Testis (tissue), 2 donors: ENCODE measurements at regions not wholly inside any gene's neighbourhood (a gene's known extent, or its start where the extent isn't known, plus 50 kb on each side); places are given as distances from the start of the nearest gene placed in this dataset.

Source experiments
- DNase-seq: peaks from one replicate; pipeline ENCODE4 v3.0.0-alpha.2; 2019
- H3K27ac ChIP-seq, 2 donors: fragments of 200-600 bp; sonication (generic); one replicate each; pipeline ENCODE4 v1.5.1; 2019
- H3K27me3 ChIP-seq: fragments of 200-600 bp; sonication (generic); one replicate; pipeline ENCODE4 v1.5.1; 2019
- H3K36me3 ChIP-seq: fragments of 200-600 bp; sonication (generic); one replicate; pipeline ENCODE4 v1.5.1; 2017; ENCODE audit warnings: low read depth; ENCODE audit errors: missing control alignments
- H3K4me1 ChIP-seq: fragments of 200-600 bp; sonication (generic); one replicate; pipeline ENCODE4 v1.5.1; 2019
- H3K4me3 ChIP-seq, 2 donors: fragments of 200-600 bp; sonication (generic); one replicate each; pipeline ENCODE4 v1.5.1; 2017 to 2019
- H3K9me3 ChIP-seq: fragments of 200-600 bp; sonication (generic); one replicate; pipeline ENCODE4 v1.5.1; 2017
- CTCF ChIP-seq, 3 experiments: fragments of 450-650 bp in 2 of 3; fragments of 200-600 bp in 1 of 3; sonication (generic) in 1 of 3; IDR thresholded peaks; one replicate each; pipeline ENCODE4 v1.5.1; 2016 to 2019; ENCODE audit warnings: antibody characterized with exemption in 3 of 3, mild to moderate bottlenecking in 2 of 3, moderate library complexity in 1 of 3
- POLR2A ChIP-seq: fragments of 450-650 bp; IDR thresholded peaks from one replicate; pipeline ENCODE4 v1.6.1; 2017; ENCODE audit warnings: antibody characterized with exemption, mild to moderate bottlenecking, moderate library complexity
- WGBS, 2 donors: methylation state at CpG; one replicate each; pipeline ENCODE4 v1.1.5; 2018; 5-methylcytosine and 5-hydroxymethylcytosine counted together
- intact Hi-C: fragments of 100-400 bp; cut with DNase I; formaldehyde crosslinking; loops from one replicate; pipeline ENCODE4 v1.15.1; 2023; ENCODE audit warnings: low total_unique reads

DNA sequence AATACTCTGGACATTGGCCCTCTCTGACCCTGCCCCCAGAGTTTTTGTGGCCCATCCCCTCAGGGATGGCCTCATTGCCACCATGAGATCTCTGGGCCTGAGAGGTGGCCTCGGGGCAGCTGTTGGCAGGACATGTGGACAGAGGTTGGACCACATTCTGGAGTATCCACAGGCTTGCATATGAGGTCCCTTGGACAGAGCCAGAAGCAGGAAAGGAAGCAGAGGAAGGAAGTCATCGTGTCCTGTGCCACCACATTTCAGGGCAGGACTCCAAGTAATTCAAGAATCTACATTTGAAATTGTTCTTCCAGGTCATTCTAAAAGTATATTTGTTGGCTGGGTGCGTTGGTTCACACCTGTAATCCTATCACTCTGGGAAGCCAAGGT is 95.9 kb upstream of the PPP2R5A start:
- H3K4me3 ChIP-seq: no peak overlapping the region
- 63 to 81% methylated on average over 2 to 3 of the region's 3 CpGs for WGBS, 2 donors
- intact Hi-C loops: no loop called here
- H3K9me3 ChIP-seq: no peaks in the 10 kb centered on the region
- H3K4me1 ChIP-seq: no peaks in the 10 kb centered on the region
- H3K36me3 ChIP-seq: no peaks in the 10 kb centered on the region
- no peak overlapping the region for H3K27ac ChIP-seq
- no peaks in the 10 kb centered on the region for H3K27me3 ChIP-seq
- no peak for DNase-seq
- TF ChIP-seq CTCF (IDR thresholded peaks at IDR 0.05) (no peak), POLR2A (no peak)

DNA sequence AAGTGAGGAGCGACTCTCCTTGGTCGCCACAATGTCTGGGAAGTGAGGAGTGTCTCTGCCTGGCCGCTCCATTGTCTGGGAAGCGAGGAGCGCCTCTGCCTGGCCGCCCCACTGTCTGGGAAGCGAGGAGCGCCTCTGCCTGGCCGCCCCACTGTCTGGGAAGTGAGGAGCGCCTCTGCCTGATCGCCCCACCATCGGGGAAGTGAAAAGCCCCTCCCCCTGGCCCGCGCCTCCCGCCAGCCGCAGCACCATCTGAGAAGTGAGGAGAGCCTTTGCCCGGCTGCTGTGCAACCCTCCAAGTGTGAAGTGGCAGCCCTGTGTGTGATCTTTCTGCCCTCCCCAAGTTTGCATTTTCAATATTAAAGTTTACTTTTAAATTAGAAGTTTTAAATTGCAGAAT is 95.0 kb upstream of the PPP2R5A start:
- Histone ChIP-seq H3K27me3 (no peaks in the 10 kb centered on the region), H3K36me3 (no peaks in the 10 kb centered on the region), H3K4me1 (no peaks in the 10 kb centered on the region), H3K27ac (no peak overlapping the region), H3K4me3 (no peak overlapping the region), H3K9me3 (no peaks in the 10 kb centered on the region)
- TF ChIP-seq CTCF (IDR thresholded peaks at IDR 0.05): no peak
- DNase-seq: no peak
- intact Hi-C loops: no loop called here
- 52 to 58% methylated on average over 16 to 17 of the region's 17 CpGs for WGBS, 2 donors

- Histone ChIP-seq H3K27ac (no peak overlapping the region), H3K4me3 (no peak overlapping the region), H3K27me3 (no peaks in the 10 kb centered on the region), H3K4me1 (no peaks in the 10 kb centered on the region), H3K36me3 (no peaks in the 10 kb centered on the region), H3K9me3 (no peaks in the 10 kb centered on the region)
- WGBS, 2 donors: 42 to 86% methylated on average over 2 of the region's 2 CpGs
- TF ChIP-seq CTCF (IDR thresholded peaks at IDR 0.05): no peak
- no peak for TF ChIP-seq POLR2A
- no peak for DNase-seq
- intact Hi-C loops: no loop called here
Observed at GRCh38 chr1:212192261-212192998, 92.8 kb upstream of the PPP2R5A start.

GRCh38 chr1:212196355-212196754 is 88.9 kb upstream of the PPP2R5A start:
- H3K36me3 ChIP-seq: no peaks in the 10 kb centered on the region
- H3K27ac ChIP-seq: no peak overlapping the region
- DNase-seq: no peak
- WGBS, 2 donors: 97 to 100% methylated on average over 3 of the region's 3 CpGs
- intact Hi-C loops: no loop called here
- no peaks in the 10 kb centered on the region for H3K4me1 ChIP-seq
- H3K27me3 ChIP-seq: no peaks in the 10 kb centered on the region
- H3K9me3 ChIP-seq: no peaks in the 10 kb centered on the region
- no peak overlapping the region for H3K4me3 ChIP-seq
- TF ChIP-seq POLR2A (no peak), CTCF (IDR thresholded peaks at IDR 0.05) (no peak)

DNA sequence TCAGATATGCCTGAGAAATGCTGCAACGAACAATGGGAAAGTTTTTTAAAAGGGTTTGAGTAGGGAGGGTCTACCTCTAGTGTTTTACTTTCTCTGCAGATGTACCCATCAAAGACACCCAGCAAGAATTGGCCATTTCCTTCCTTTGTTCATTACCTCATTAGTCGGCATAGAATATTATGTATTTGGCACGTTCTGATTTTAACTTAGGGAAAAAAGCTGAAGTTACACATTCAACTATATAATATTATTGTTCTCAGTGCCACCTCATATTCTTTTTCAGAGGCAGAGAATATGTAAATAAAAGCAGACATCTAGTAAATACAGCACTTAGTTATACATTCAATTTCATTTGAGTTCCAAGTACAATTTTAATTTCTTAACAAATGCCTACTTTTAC is 83.7 kb upstream of the PPP2R5A start:
- Histone ChIP-seq H3K27me3 (no peaks in the 10 kb centered on the region), H3K9me3 (no peaks in the 10 kb centered on the region), H3K4me3 (no peak overlapping the region), H3K27ac (no peak overlapping the region), H3K36me3 (no peaks in the 10 kb centered on the region), H3K4me1 (no peaks in the 10 kb centered on the region)
- TF ChIP-seq CTCF (IDR thresholded peaks at IDR 0.05) (no peak), POLR2A (no peak)
- WGBS, 2 donors: 75 to 82% methylated on average over 3 of the region's 3 CpGs
- DNase-seq: no peak
- intact Hi-C loops: no loop called here
